ENCODE measurements at regions not wholly inside any gene's neighbourhood (a gene's known extent, or its start where the extent isn't known, plus 50 kb on each side); places are given as distances from the start of the nearest gene placed in this dataset.

- TF ChIP-seq POLR2A (IDR thresholded peaks at IDR 0.05) = no peak
- no peak for TF ChIP-seq CTCF (IDR thresholded peaks at IDR 0.05)
Observed at GRCh38 chr2:181770150-181770549, 89.8 kb upstream of the NEUROD1 start.
